T1000 (cell line): ENCODE measurements at regions not wholly inside any gene's neighbourhood (a gene's known extent, or its start where the extent isn't known, plus 50 kb on each side); places are given as distances from the start of the nearest gene placed in this dataset.

Source experiments
- DNase-seq: peaks from one replicate; lab custom pipeline; 2025; ENCODE audit warnings: mixed read lengths; lab: John Stamatoyannopoulos, UW

- no peak for DNase-seq
These were observed 406.4 kb downstream of the ZSWIM6 start for GRCh38 chr5:61738446-61738845.

GRCh38 chr5:61744690-61745619 is 412.9 kb downstream of the ZSWIM6 start:
- DNase-seq, result no peak

DNA sequence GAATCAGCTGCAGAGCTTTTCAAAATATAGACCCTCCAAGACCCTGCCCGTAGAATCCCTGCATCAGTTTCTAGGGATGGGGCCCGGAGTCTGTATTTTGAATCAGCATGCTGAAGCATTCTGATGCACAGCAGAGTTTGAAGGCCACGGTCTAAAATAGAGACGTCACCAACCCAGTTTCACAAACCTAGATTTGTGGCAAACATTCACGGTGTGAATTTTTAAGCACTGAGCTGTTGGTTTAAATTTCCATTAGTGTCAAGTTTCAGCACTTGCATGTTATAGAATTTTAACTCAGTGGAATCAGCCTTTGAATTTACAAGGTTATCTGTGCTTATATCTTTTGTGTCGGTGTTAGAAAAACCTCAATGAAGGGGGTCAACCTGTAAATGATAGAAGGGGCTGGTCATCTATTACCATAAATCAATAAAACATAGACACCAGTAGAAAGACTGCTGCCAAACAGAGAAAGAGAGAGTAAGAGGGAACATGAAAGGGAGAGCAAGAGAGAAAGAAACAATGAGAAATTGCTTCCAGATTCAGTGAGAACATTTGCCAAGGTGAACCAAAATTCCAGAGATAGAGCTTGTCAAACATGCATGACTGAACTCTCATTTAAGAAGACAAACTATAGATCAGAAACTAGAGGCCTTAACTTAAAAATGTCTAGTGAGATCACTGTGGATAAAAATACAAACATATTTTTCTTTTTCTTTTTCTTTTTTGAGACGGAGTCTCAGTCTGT is 414.9 kb downstream of the ZSWIM6 start:
- no peak for DNase-seq

- no peak for DNase-seq
These were observed 416.1 kb downstream of the ZSWIM6 start for GRCh38 chr5:61748121-61748520.

DNA sequence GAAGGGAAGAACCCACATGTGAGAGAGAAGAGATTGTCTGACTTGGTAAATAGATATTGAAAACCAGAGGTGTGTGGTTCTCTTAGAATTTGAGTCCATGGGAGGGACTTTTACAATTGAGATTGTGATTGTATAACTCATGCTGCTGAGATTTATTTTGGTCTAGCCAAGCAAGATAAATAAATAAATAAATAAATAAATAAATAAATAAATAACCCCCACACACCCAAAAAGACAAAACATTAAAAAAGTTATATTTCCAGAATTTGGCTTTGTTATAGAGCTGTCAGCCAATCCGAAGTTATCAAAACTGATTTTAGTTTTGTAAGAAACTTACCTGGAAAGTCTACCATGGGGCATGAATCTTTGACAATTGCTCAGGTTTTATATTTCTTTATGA is 416.6 kb downstream of the ZSWIM6 start:
- DNase-seq, result no peak

GRCh38 chr5:61752588-61752987 is 420.5 kb downstream of the ZSWIM6 start:
- DNase-seq, result no peak

- no peak for DNase-seq
These were observed 422.7 kb downstream of the ZSWIM6 start for GRCh38 chr5:61754792-61755191.

GRCh38 chr5:61755726-61756222 is 423.7 kb downstream of the ZSWIM6 start:
- no peak for DNase-seq

DNA sequence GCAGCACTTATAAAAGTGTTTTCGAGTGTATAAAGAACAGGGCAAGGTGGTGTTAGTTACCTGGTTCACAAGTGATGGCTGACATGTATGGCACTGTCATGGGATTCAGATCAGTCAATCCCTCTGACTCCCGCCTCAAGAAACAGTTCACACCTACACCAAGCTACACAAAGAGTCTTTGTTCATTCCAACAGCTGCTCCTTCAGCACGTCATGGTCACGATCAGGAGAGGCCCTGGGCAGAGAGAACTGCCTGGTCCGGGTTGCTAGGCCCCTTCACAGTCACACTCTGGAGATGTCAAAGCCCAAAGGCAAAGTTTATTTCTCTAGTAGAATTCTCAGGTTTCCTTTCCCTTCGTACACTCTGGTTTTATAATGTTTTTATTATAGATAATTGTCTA is 426.7 kb downstream of the ZSWIM6 start:
- no peak for DNase-seq

- no peak for DNase-seq
These were observed 433.4 kb downstream of the ZSWIM6 start for GRCh38 chr5:61765471-61765870.

DNA sequence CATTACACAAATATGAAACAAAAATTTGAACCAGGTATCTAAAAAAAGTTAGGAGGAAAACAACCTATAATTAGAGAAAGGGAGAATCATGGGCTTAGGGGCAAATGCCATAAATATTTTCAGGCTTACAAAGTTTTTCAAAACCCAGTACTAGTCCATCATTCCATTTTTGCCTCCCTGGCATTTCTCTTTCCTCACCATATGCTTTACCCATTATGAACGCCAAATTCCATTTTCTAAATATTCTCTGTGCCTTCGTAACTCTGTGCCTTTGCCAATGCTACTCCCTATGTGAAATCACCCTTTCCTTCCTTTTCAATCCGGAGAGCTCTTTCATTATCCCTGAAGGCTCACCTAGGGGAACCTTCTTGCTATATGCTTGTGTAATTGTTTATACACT is 434.1 kb downstream of the ZSWIM6 start:
- DNase-seq, result no peak

DNA sequence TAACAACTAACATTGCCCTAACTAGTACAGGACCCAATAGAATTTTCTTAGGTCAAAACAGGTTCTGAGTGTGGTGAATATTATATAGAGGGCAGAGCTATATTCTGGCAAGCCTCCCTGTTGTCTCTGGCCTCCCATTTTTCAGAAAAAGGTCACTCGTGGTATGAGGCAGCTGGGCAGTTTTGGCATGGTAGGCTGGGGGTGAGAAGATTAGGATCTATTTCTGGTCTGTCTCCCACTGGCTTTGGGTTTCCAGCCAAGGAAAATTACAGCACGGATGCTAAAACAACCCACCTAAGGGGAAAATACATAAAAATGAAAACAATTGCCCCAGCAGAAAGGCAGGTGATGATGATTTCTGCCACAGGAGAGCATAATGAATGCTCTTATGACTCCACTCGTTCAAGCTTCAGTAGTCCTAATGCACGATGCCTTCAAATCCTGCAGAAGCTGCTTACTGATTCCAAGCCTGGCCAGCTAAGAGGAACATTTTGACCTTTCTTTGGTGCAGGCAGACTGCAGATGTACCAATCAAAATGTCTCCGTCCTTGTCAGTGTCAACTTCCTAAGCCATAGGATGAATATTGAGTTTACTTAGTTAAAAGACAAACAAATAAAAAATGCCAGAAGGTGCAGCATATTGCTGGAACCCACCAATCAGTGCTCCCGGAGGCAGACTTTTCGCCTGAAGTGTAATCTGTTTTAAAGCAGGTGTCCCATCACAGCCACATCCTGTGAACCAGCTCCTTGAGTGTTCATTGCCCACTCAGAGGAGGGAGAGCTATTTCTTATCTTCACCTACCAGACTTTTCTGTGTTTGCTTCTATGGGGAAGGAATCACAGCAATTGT is 435.4 kb downstream of the ZSWIM6 start:
- no peak for DNase-seq

- no peak for DNase-seq
These were observed 436.7 kb downstream of the ZSWIM6 start for GRCh38 chr5:61768692-61769281.

DNA sequence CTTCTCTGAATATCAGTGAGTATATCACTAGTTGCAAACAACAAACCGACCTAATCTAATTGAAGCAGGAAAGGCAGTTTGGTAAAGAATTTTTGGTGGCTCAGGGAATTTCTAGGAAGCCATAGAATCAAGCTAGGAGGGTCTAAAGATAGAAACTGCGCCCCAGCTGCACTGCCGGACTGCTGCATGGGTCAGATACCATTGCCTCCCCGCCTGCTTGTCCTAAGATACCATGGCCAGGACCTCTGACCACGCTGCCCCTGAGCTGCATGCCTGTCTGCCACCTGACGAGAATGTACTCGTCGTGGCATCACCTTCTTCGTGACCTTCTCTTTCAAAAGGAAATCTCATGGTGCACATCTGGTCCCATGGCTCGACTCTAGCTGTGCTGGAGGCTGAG is 439.0 kb downstream of the ZSWIM6 start:
- DNase-seq, result no peak

DNA sequence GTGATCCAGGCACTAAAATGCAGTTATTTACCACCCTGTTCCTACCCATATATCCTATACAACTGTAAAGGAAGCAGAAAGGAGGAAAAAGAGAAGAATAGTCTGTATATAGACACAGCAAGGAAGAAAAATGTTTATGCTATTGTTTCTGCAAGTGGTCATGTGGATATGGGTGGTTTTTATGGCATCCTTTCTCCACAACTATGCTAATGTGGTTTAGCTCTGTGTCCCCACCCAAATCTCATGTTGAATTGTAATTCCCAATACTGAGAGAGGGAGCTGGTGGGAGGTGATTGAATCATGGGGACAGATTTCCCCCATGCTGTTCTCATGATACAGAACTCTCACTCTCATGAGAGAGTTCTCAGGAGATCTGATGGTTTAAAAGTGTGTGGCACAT is 439.8 kb downstream of the ZSWIM6 start:
- DNase-seq, result no peak

GRCh38 chr5:61775901-61776300 is 443.8 kb downstream of the ZSWIM6 start:
- DNase-seq, result no peak

DNA sequence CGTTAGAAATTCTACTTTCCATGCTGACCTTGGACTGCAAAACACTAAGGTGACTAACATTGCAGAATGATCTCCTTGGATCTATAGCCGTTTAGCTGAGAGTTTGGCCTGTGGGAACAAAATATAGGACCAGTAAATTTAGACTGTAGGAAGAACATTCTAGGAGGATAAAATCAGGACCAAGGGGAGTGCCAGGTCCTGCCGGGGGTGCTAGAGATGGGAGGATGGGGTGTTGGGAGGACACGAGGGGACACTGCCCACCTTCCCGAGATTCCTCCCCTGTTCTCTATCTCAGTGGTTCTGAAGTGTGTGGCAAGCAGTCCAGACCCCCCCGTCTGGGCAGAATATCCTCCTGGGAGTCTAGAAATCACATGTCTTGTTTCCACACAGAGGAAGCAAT is 445.2 kb downstream of the ZSWIM6 start:
- DNase-seq, result no peak

DNA sequence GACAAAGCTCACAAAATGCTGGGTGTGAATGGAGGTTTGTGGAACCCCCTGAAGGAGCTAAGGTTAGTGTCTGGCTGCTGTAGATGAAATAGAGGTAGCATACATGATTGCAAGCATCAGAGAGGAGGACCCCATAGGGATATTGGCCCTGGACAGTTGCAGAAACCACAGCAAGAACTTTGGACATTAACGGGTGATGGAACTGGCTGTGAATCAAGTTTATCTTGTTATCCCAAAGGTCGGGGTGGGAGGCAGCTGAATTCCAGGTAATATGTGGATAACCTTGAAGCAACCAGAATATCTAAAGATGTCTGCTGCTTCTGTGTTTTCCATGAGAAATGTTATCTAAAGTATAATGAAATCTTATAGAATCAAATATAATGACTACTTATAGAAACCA is 447.7 kb downstream of the ZSWIM6 start:
- no peak for DNase-seq

- no peak for DNase-seq
These were observed 451.4 kb downstream of the ZSWIM6 start for GRCh38 chr5:61783481-61783880.

- DNase-seq, result no peak
These were observed 452.3 kb downstream of the ZSWIM6 start for GRCh38 chr5:61784341-61784740.

DNA sequence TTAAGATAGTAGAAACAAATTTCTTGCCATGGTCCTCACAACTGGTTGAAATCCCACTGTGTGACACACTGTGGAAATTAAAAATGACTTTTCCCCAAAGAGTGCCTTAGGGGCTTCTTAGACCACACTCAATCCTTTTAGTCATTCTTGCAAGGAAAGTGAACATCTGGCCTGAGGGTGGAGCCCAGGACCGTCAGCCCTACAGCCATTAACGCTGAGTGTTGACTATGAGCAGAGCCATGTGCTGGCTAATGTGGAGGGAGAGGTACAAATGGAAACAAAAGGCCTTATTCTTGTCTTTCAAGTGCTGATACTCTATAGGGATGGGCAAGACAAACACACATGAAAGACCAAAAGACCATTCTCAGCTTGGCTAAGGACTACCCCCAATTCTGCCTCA is 456.5 kb downstream of the ZSWIM6 start:
- DNase-seq, result no peak

DNA sequence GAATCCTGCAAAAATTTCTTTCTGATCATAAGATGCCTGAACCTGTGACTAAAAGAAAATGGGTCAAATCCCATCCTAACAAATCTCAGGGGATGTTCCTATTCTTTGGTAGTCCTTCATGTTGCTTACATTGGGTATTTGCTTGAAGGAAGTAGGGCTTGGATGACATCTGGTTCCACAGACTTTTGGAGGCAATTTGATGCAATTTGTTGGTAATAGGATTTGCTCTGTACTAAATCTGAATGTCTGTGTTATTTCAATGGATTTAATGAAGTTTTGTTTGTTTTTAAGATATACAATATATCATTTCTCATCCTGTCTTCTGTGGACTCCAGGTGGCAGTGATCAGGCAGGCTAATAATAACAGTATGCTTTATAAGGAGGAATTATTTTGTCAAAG is 457.9 kb downstream of the ZSWIM6 start:
- DNase-seq, result no peak
